ENCODE measurements at regions not wholly inside any gene's neighbourhood (a gene's known extent, or its start where the extent isn't known, plus 50 kb on each side); places are given as distances from the start of the nearest gene placed in this dataset.
A peak's percentile ranks its signal among the peaks of the same experiment; 100 is the strongest.

- Histone ChIP-seq H3K4me3 (ENCODE audit: insufficient read depth, low read depth, low read length) (no peak overlapping the region), H3K36me3 (ENCODE audit: control insufficient read depth, insufficient read depth, low read length) (no peaks in the 10 kb centered on the region), H3K9me3 (ENCODE audit: control insufficient read depth, insufficient read depth, low read length) (no peaks in the 10 kb centered on the region), H2AFZ (replicated peaks; ENCODE audit: low read length, poor library complexity) (no peak overlapping the region), H2AK5ac (ENCODE audit: low read depth, low read length) (no peak overlapping the region), H3K14ac (replicated peaks; ENCODE audit: low read depth, low read length) (no peak overlapping the region), H3K79me1 (ENCODE audit: low read depth in 1 of 2, low read length in 2 of 2) (no peaks in the 10 kb centered on the region), H4K20me1 (ENCODE audit: insufficient read depth, low read length) (no peaks in the 10 kb centered on the region), H3K27ac (ENCODE audit: insufficient read depth, low read length) (no peak overlapping the region), H3K4ac (ENCODE audit: low read depth, low read length) (no peak overlapping the region), H2BK15ac (ENCODE audit: low read depth, low read length) (no peak overlapping the region), H4K91ac (ENCODE audit: insufficient read depth, low read depth, low read length) (no peak overlapping the region), H4K8ac (ENCODE audit: low read depth in 2 of 2, low read length in 2 of 2) (no peak overlapping the region; a peak in 1 of 4 replicates), H3K9ac (ENCODE audit: low read depth, low read length) (no peak overlapping the region), H3K18ac (ENCODE audit: low read depth, low read length) (no peak overlapping the region), H3K23ac (ENCODE audit: low read depth, low read length) (no peak overlapping the region), H3K4me2 (ENCODE audit: low read depth, low read length) (no peak overlapping the region), H2AK9ac (replicated peaks; ENCODE audit: low read depth, low read length, poor library complexity) (no peak overlapping the region), H3K56ac (ENCODE audit: extremely low read depth, insufficient read depth, low read length) (no peak overlapping the region), H3K27me3 (ENCODE audit: control insufficient read depth, insufficient read depth, low read length) (no peaks in the 10 kb centered on the region), H2BK5ac (ENCODE audit: low read depth, low read length, poor library complexity, severe bottlenecking) (no peak overlapping the region), H4K5ac (ENCODE audit: low read depth, low read length) (no peak overlapping the region), H3K9me1 (ENCODE audit: insufficient read depth, low read length) (no peaks in the 10 kb centered on the region), H2BK20ac (ENCODE audit: low read depth, low read length) (no peak overlapping the region), H3K4me1 (ENCODE audit: control insufficient read depth, insufficient read depth, low read length) (no peaks in the 10 kb centered on the region), H2BK120ac (ENCODE audit: low read depth, low read length) (no peak overlapping the region)
- in situ Hi-C loops (cut with MboI; ENCODE audit: low sequenced_read_pairs) (no loop called here), intact Hi-C loops (cut with micrococcal nuclease) (loop anchor here (10.0 kb wide), 4 partner anchors 310 to 1340 kb away; no protein-coding TSS in a partner anchor), dilution Hi-C loops (cut with HindIII; ENCODE audit: low sequenced_read_pairs, unreplicated experiment) (no loop called here)
- DNase-seq (peak; percentile 60), ATAC-seq (ENCODE audit: low read depth) (peak; percentile 59; the same call in 1 of the 2 replicates)
- ChIA-PET POLR2A (ENCODE audit: unreplicated experiment) (no interaction called here), CTCF (no interaction called here)
- no TSS peak for BruUV-seq (replicated peaks)
- WGBS, 2 experiments (ENCODE audit: extremely low coverage in 2 of 2, insufficient read length in 1 of 2), result no CpG with 5 or more reads among the region's 1 CpG
- TF ChIP-seq NFE2L2 (IDR thresholded peaks at IDR 0.05; ENCODE audit: low read depth, low read length) (no peak), SMC3 (IDR thresholded peaks at IDR 0.05; ENCODE audit: low read depth, low read length) (peak; percentile 60), MAZ (IDR thresholded peaks at IDR 0.05; ENCODE audit: borderline replicate concordance, low read depth, low read length) (no peak), BHLHE40 (IDR thresholded peaks at IDR 0.05; ENCODE audit: low read depth, low read length) (no peak), RFX5 (IDR thresholded peaks at IDR 0.05; ENCODE audit: low read depth, low read length) (no peak), FOS (IDR thresholded peaks at IDR 0.05; ENCODE audit: low read depth, low read length) (no peak), POLR2A (IDR thresholded peaks at IDR 0.05; ENCODE audit: low read depth, low read length) (no peak), RCOR1 (IDR thresholded peaks at IDR 0.05; ENCODE audit: insufficient replicate concordance, low read length) (no peak), CEBPB (IDR thresholded peaks at IDR 0.05; ENCODE audit: low read depth, low read length) (no peak), CHD1 (IDR thresholded peaks at IDR 0.05; ENCODE audit: low read depth, low read length) (no peak), CTCF (conservative IDR thresholded peaks at IDR 0.05; ENCODE audit: low read depth, low read length) (peak; percentile 54), ELK1 (IDR thresholded peaks at IDR 0.05; ENCODE audit: borderline replicate concordance, low read depth, low read length) (no peak), RAD21 (IDR thresholded peaks at IDR 0.05; ENCODE audit: low read length) (peak; percentile 60), MAFK (IDR thresholded peaks at IDR 0.05; ENCODE audit: low read depth, low read length) (no peak), MXI1 (IDR thresholded peaks at IDR 0.05; ENCODE audit: borderline replicate concordance, low read depth, low read length) (no peak), USF2 (IDR thresholded peaks at IDR 0.05; ENCODE audit: low read depth, low read length) (no peak)
These were observed 1709.2 kb upstream of the PCDH20 start for GRCh38 chr13:63124863-63125262.
